H1 (cell line): ENCODE measurements at regions not wholly inside any gene's neighbourhood (a gene's known extent, or its start where the extent isn't known, plus 50 kb on each side); places are given as distances from the start of the nearest gene placed in this dataset.

Source experiments
- CTCF ChIA-PET: fragments of 300-600 bp; sonication (Branson Sonifier 250); formaldehyde crosslinking; loops from one replicate; lab custom pipeline; 2021; ENCODE audit not compliant: partially characterized antibody; lab: Charles Lee
- POLR2A ChIA-PET: fragments of 300-600 bp; sonication (Branson Sonifier 250); formaldehyde crosslinking; loops from one replicate; lab custom pipeline; 2021; ENCODE audit warnings: inconsistent platforms; ENCODE audit not compliant: partially characterized antibody; lab: Charles Lee
- DNase-seq, 2 experiments: peaks; one replicate each; pipeline versions ENCODE4 v3.0.0 to v3.0.0-alpha.2; 2010 to 2022; ENCODE audit warnings: low spot score in 2 of 2, low read depth in 1 of 2, mixed read lengths in 1 of 2
- FAIRE-seq: peaks from 2 replicates; lab custom pipeline; 2011; peaks lifted over from hg19 to GRCh38; lab: Jason Lieb, UNC
- H2AFZ ChIP-seq: 2 replicates; pipeline ENCODE4 v1.8.1; 2012; ENCODE audit warnings: low read length, inconsistent platforms
- H2AK5ac ChIP-seq: 2 replicates; pipeline ENCODE4 v1.6.1; 2013; ENCODE audit warnings: low read depth, low read length
- H2BK120ac ChIP-seq: replicated peaks from 2 replicates; pipeline ENCODE3; 2013; ENCODE audit warnings: low read depth, low read length, inconsistent platforms
- H2BK12ac ChIP-seq: 2 replicates; pipeline ENCODE4 v1.6.1; 2013; ENCODE audit warnings: low read depth, low read length
- H2BK15ac ChIP-seq: 2 replicates; pipeline ENCODE4 v1.6.1; 2013; ENCODE audit warnings: low read length
- H2BK20ac ChIP-seq: 2 replicates; pipeline ENCODE4 v1.6.1; 2013; ENCODE audit warnings: low read length
- H2BK5ac ChIP-seq: 2 replicates; pipeline ENCODE4 v1.6.1; 2013; ENCODE audit warnings: low read depth, low read length
- H3K14ac ChIP-seq: 2 replicates; pipeline ENCODE4 v1.6.1; 2013; ENCODE audit warnings: inconsistent platforms; ENCODE audit not compliant: insufficient read length
- H3K18ac ChIP-seq: 2 replicates; pipeline ENCODE4 v1.6.1; 2013; ENCODE audit warnings: low read length; ENCODE audit errors: extremely low read depth
- H3K23ac ChIP-seq: 2 replicates; pipeline ENCODE4 v1.6.1; 2013; ENCODE audit warnings: inconsistent platforms; ENCODE audit not compliant: insufficient read length
- H3K23me2 ChIP-seq: 2 replicates; pipeline ENCODE4 v1.6.1; 2013; ENCODE audit warnings: low read depth, low read length
- H3K27ac ChIP-seq: 2 replicates; pipeline ENCODE4 v1.6.1; 2011; ENCODE audit warnings: low read depth, low read length, inconsistent platforms
- H3K27me3 ChIP-seq, 4 experiments: replicated peaks in 1 of 4; 1 replicate in 1 of 4; 2 replicates in 3 of 4; pipeline versions ENCODE4 v1.6.1 to v1.8.1; 2011 to 2013; ENCODE audit warnings: low read length in 3 of 4, mild to moderate bottlenecking in 3 of 4, inconsistent platforms in 2 of 4, mixed read lengths in 2 of 4, moderate library complexity in 1 of 4; ENCODE audit not compliant: control insufficient read depth in 3 of 4, insufficient read depth in 3 of 4; ENCODE audit errors: extremely low read depth in 1 of 4
- H3K36me3 ChIP-seq, 4 experiments: 2 replicates each; pipeline versions ENCODE4 v1.6.1 to v1.8.1; 2011 to 2013; ENCODE audit warnings: mild to moderate bottlenecking in 4 of 4, low read length in 3 of 4, moderate library complexity in 2 of 4, control low read depth in 1 of 4, inconsistent platforms in 1 of 4; ENCODE audit not compliant: insufficient read depth in 4 of 4, control insufficient read depth in 2 of 4
- H3K4ac ChIP-seq: replicated peaks from 2 replicates; pipeline ENCODE3; 2013; ENCODE audit warnings: low read length, low read depth, mixed read lengths, inconsistent platforms; ENCODE audit not compliant: insufficient read length
- H3K4me1 ChIP-seq, 4 experiments: replicated peaks in 1 of 4; 1 replicate in 1 of 4; 2 replicates in 3 of 4; pipeline versions ENCODE4 v1.6.1 to v1.8.1; 2011 to 2013; ENCODE audit warnings: low read length in 3 of 4, inconsistent platforms in 2 of 4, mixed read lengths in 1 of 4; ENCODE audit not compliant: insufficient read depth in 4 of 4, control insufficient read depth in 3 of 4
- H3K4me2 ChIP-seq, 2 experiments: 2 replicates each; pipeline versions ENCODE4 v1.6.1 to v1.8.1; 2011 to 2013; ENCODE audit warnings: low read depth in 2 of 2, low read length in 2 of 2, control low read depth in 1 of 2, inconsistent platforms in 1 of 2, mild to moderate bottlenecking in 1 of 2; ENCODE audit not compliant: insufficient read depth in 1 of 2
- H3K4me3 ChIP-seq, 4 experiments: fragments of 200-600, 300-600 bp in 1 of 4; sonication (generic), shearing (Covaris generic), sonication (Bioruptor Twin) in 1 of 4; 2 replicates each; pipeline versions ENCODE4 v1.5.1 to v1.8.1; 2011 to 2016; ENCODE audit warnings: low read length in 4 of 4, low read depth in 3 of 4, control low read depth in 2 of 4, inconsistent platforms in 2 of 4, mild to moderate bottlenecking in 2 of 4, mixed read lengths in 1 of 4, moderate library complexity in 1 of 4; ENCODE audit not compliant: insufficient read depth in 2 of 4; ENCODE audit errors: extremely low read depth in 1 of 4
- H3K56ac ChIP-seq: replicated peaks from 2 replicates; pipeline ENCODE3; 2013; ENCODE audit warnings: low read depth, mild to moderate bottlenecking, mixed read lengths, low read length, inconsistent platforms; ENCODE audit not compliant: insufficient read length
- H3K79me1 ChIP-seq: 2 replicates; pipeline ENCODE4 v1.6.1; 2013; ENCODE audit warnings: low read depth, low read length, control low read depth
- H3K79me2 ChIP-seq, 2 experiments: 2 replicates each; pipeline versions ENCODE4 v1.6.1 to v1.8.1; 2012 to 2013; ENCODE audit warnings: low read length in 2 of 2, mild to moderate bottlenecking in 2 of 2, inconsistent platforms in 1 of 2; ENCODE audit not compliant: insufficient read depth in 2 of 2, control insufficient read depth in 1 of 2
- H3K9ac ChIP-seq, 4 experiments: replicated peaks in 1 of 4; 1 replicate in 1 of 4; 2 replicates in 3 of 4; pipeline versions ENCODE4 v1.6.1 to v1.8.1; 2011 to 2013; ENCODE audit warnings: low read depth in 3 of 4, low read length in 3 of 4, control low read depth in 2 of 4, mild to moderate bottlenecking in 2 of 4, moderate library complexity in 2 of 4, inconsistent platforms in 1 of 4; ENCODE audit errors: extremely low read depth in 1 of 4
- H3K9me3 ChIP-seq, 2 experiments: 2 replicates each; pipeline versions ENCODE4 v1.6.1 to v1.8.1; 2012 to 2013; ENCODE audit warnings: mild to moderate bottlenecking in 2 of 2, moderate library complexity in 2 of 2, control low read depth in 1 of 2, inconsistent platforms in 1 of 2, low read depth in 1 of 2, low read length in 1 of 2, mixed read lengths in 1 of 2; ENCODE audit not compliant: insufficient read depth in 2 of 2
- H4K20me1 ChIP-seq, 2 experiments: replicated peaks in 1 of 2; 2 replicates each; pipeline versions ENCODE3 to v1.8.1; 2011 to 2013; ENCODE audit warnings: inconsistent platforms in 2 of 2, low read length in 2 of 2, mild to moderate bottlenecking in 1 of 2; ENCODE audit not compliant: insufficient read depth in 2 of 2, control insufficient read depth in 1 of 2
- H4K5ac ChIP-seq: 2 replicates; pipeline ENCODE4 v1.6.1; 2013; ENCODE audit warnings: low read length, low read depth, mixed read lengths, inconsistent platforms; ENCODE audit not compliant: insufficient read length
- H4K8ac ChIP-seq: 2 replicates; pipeline ENCODE4 v1.8.0; 2013; ENCODE audit warnings: mild to moderate bottlenecking, moderate library complexity, low read length, inconsistent platforms; ENCODE audit not compliant: insufficient read depth; ENCODE audit errors: extremely low read depth
- H4K91ac ChIP-seq: replicated peaks from 2 replicates; pipeline ENCODE3; 2013; ENCODE audit warnings: low read length, mixed read lengths, inconsistent platforms; ENCODE audit not compliant: insufficient read length
- TEAD4 ChIP-seq: IDR thresholded peaks from 2 replicates; pipeline ENCODE4 v1.6.1; 2012; ENCODE audit warnings: low read depth, low read length, inconsistent platforms, mixed read lengths
- WGBS, 2 experiments: shearing (Covaris generic) in 1 of 2; methylation state at CpG; one replicate each; pipeline versions ENCODE4 v1.1.6 to v1.1.7; 2013 to 2015; ENCODE audit warnings: low lambda C conversion rate in 2 of 2, mixed read lengths in 2 of 2, inconsistent platforms in 1 of 2, low coverage in 1 of 2, missing lambda C conversion rate in 1 of 2; ENCODE audit not compliant: insufficient replicate concordance in 2 of 2, insufficient coverage in 1 of 2, insufficient read length in 1 of 2; ENCODE audit errors: extremely low coverage in 1 of 2, missing lambda C conversion rate in 1 of 2; 5-methylcytosine and 5-hydroxymethylcytosine counted together

- Histone ChIP-seq H3K18ac (no peak overlapping the region), H3K14ac (no peak overlapping the region), H2BK15ac (no peak overlapping the region), H2AK5ac (no peak overlapping the region), H2BK20ac (no peak overlapping the region), H3K9me3 (peaks cover 0 to 4% of the 10 kb centered on the region in 2 experiments; a peak in 1 of 4 replicates), H4K8ac (no peak overlapping the region), H3K27me3 (no peaks in the 10 kb centered on the region), H2AFZ (no peak overlapping the region), H4K91ac (no peak overlapping the region), H4K20me1 (no peaks in the 10 kb centered on the region), H3K36me3 (no peaks in the 10 kb centered on the region), H3K4me2 (no peak overlapping the region), H3K79me1 (no peaks in the 10 kb centered on the region), H3K79me2 (no peaks in the 10 kb centered on the region), H3K4me3 (no peak overlapping the region), H3K27ac (no peak overlapping the region), H3K56ac (no peak overlapping the region), H2BK12ac (no peak overlapping the region), H3K9ac (no peak overlapping the region), H3K4me1 (no peaks in the 10 kb centered on the region), H2BK120ac (no peak overlapping the region), H4K5ac (no peak overlapping the region), H2BK5ac (no peak overlapping the region), H3K23me2 (no peaks in the 10 kb centered on the region), H3K4ac (no peak overlapping the region), H3K23ac (no peak overlapping the region)
- no peak for TF ChIP-seq TEAD4
- WGBS, 2 experiments: 87% methylated on average over 18 of the region's 23 CpGs; no CpG with 5 or more reads in 1 of the 2 experiments
- ChIA-PET CTCF (interaction anchor here (0.6 to 1.9 kb wide), 10 partner anchors 10 to 455 kb away, joined by 3 to 5 read pairs (median 3); no protein-coding TSS in a partner anchor), POLR2A (interaction anchor here (0.6 kb wide), 1 partner anchor 9 kb away, joined by 4 read pairs; no protein-coding TSS in a partner anchor)
- DNase-seq (no peak), FAIRE-seq (no peak)
Observed at GRCh38 chr14:104355101-104356019, 217.0 kb downstream of the KIF26A start.
